CD4-positive, alpha-beta T cell treated with Interleukin-1 beta for 1 hour (primary cell): ENCODE measurements at regions not wholly inside any gene's neighbourhood (a gene's known extent, or its start where the extent isn't known, plus 50 kb on each side); places are given as distances from the start of the nearest gene placed in this dataset.

ENCODE experiments used
- DNase-seq, 2 donors: peaks; one replicate each; pipeline ENCODE4 v3.0.0-alpha.2; 2020 to 2022

- DNase-seq, result no peak
Measured at GRCh38 chr18:72342933-72343332, 201.2 kb downstream of the CBLN2 start.

- DNase-seq, result no peak
Measured at GRCh38 chr18:72339976-72340375, 204.2 kb downstream of the CBLN2 start.

- DNase-seq, result no peak
Measured at GRCh38 chr18:72336786-72337185, 207.4 kb downstream of the CBLN2 start.

DNA sequence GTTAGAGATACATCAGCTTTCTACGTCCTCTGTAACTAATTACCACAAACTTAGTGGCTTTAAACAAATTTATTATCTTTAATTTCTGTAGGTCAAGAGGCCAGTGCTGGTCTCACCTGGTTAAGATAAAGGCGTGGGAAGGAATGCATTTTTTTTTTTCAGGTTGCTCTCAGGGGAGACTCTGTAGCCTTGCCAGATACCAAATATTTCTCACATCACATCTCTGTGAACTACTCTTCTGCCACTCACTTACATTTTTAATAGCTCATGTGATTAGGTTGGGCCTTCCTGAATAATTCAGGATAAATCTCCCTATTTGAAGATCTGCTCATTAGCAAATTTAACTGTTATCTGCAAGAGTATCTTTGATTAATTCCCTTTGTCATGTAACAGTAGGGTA lies 214.6 kb downstream of the CBLN2 start:
- DNase-seq, result no peak

GRCh38 chr18:72325307-72325706 lies 218.8 kb downstream of the CBLN2 start:
- no peak for DNase-seq

- no peak for DNase-seq
Measured at GRCh38 chr18:72324677-72325076, 219.5 kb downstream of the CBLN2 start.

DNA sequence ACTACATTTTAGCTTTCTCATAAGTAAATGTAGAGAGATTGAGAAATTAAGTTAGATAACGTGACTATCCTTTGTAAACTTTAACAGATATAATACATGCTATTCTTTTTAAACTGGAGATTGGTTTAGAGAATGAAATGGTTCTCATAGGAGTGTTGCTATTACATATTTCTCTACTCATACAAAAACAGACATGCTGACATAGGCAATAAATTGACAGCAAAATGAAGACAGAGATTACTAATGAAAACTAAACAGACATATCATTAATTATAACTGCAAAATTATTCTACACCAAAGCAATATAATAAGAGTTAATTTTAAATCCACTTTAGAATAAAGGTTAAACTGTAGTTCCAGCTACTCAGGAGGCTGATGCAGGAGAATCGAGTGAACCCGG lies 227.6 kb downstream of the CBLN2 start:
- DNase-seq, result no peak

DNA sequence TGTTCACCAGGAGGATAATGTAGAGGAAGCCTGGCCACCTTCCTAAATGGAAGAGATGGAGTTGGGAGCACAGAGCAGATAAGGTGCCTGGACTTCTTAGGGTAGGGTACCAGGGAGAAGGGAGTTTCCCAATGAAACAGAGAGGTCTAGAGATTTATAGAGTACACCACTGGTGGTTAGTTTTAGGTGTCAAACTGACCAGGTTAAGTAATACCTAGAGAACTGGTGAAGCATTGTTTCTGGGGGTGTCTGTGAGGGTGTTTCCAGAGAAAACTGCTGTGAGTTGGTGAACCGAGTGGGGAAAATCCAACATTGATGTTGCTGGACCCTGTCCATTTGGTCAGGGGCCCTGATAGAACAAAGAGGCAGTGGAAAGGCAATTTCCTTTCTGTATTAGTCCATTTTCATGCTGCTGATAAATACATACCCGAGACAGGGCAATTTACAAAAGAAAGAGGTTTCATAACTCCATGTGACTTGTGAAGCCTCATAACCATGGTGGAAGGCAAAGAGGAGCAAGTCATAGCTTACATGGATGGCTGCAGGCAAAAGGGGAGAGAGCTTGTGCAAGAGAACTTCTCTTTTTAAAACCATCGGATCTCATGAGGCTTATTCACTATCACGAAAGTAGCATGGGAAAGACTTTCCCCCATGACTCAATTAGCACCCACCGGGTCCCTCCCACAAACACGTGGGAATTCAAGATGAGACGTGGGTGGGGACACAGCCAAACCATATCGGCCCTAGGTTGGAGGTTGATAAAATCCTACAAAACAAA lies 260.8 kb downstream of the CBLN2 start:
- no peak for DNase-seq

DNA sequence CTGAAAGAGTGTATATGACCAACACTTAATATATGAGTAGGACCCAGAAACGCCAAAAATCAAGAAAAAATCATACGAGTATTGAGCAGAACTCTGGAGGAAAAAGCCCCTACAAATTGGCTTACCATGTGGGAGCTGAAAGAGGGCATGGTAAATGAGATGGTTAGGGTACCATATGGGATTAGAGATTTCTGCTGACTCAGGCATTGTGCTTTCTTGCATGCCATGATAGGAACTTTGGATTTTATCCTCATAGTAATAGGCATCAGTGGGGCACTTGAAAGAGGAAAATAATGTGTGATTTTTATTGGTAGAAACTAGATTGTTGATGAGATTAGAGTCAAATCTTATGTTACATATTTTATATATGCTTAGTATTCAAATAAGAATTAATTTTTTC lies 271.1 kb downstream of the CBLN2 start:
- no peak for DNase-seq

DNA sequence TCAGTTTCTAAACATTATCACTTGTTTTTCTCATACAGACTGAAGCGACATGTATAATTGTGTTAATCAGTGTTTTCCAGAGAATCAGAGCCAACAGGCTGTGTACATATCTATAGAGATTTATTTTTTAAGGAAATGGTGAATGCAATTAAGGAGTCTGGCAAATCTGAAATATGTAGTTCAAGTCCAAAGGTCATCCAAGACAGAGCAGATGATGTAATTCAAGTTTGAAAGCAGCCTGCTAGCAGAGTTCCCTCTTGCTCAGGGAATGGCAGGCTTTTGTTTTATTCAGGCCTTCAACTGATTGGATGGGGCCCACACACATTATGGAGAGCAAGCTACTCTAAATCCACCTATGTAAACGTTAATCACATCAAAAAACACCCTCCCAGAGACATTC lies 282.6 kb downstream of the CBLN2 start:
- DNase-seq, result no peak

- no peak for DNase-seq
Measured at GRCh38 chr18:72246076-72246475, 298.1 kb downstream of the CBLN2 start.

GRCh38 chr18:72235422-72235821 lies 308.7 kb downstream of the CBLN2 start:
- no peak for DNase-seq

DNA sequence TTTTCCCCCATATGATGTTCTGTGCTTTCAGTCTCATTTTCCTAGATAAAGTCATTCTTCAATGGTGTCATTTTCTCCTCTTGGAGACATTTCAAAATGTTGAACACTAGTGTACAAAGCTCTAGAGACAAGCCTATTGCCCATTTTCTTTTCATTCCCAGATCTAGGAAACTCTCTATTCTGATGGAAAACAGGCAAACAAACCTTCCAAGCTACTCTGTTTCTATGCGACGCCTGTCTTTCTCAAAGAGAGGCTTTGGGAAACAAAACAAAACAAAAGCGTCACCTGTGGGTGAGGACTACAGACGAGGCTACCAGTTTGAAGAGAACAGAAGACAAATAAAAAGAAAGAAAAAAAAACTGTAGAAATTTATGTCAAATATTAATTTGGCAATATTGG lies 311.0 kb downstream of the CBLN2 start:
- DNase-seq, result no peak

- no peak for DNase-seq
Measured at GRCh38 chr18:72232644-72233043, 311.5 kb downstream of the CBLN2 start.

GRCh38 chr18:72225958-72226357 lies 318.2 kb downstream of the CBLN2 start:
- no peak for DNase-seq

GRCh38 chr18:72223733-72224132 lies 320.4 kb downstream of the CBLN2 start:
- DNase-seq, result no peak

DNA sequence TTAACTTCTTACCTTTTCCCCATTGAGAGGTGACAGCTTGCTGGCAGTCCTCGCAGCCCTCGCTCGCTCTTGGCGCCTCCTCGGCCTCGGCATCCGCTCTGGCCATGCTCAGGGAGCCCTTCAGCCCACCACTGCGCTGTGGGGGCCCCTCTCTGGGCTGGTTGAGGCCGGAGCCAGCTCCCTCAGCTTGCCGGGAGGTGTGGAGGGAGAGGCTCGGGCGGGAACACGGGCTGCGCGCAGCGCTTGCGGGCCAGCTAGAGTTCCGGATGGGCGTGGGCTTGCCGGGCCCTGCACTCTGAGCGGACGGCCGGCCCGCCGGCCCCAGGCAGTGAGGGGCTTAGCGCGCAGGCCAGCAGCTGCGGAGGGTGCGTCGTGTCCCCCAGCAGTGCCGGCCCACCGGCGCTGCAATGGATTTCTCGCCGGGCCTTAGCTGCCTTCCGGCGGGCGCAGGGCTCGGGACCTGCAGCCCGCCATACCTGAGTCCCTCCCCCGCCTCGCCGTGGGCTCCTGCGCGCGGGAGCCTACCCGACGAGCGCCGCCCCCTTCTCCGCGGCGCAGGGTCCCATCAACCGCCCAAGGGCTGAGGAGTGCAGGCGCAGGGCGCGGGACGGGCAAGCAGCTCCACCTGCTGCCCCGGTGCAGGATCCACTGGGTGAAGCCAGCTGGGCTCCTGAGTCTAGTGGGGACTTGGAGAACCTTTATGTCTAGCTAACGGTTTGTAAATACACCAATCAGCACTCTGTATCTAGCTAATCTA lies 335.0 kb downstream of the CBLN2 start:
- DNase-seq, result no peak

DNA sequence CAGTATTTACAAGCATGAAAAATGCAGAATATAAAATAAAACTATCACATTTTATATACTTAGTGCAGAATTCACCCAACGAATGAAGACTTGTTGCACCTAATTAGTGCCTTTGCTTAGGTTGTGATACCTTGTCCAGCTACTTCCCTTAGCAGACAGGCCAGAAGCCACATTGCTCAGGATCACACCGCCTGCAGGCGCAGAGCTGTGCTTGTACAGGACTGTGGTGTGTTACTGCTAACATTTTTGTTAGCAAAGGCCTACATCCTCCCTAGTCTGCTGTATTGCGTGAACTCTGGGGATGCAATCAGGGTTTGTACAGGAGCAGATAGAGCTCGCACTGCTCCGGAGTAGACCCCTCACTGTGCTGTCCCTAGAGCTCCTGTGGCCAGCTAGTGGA lies 336.9 kb downstream of the CBLN2 start:
- no peak for DNase-seq

DNA sequence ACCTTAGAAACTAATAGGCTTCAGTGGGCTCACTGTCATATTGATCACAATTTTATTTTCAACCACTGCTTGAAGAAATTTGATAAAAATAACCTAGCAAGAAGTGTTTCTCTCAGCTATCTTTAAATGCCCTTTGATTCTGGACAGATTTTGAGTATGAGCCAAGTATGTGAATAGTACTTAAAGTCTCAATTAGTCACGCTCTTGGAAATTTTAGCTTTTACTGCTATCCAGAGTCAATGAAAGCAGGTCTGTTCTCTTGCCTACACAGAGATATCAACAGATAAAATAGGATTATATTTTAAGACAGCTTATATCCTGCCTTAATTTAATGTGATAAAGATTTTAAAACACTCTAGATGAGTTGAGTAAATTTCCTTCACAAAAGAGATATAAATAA lies 337.3 kb downstream of the CBLN2 start:
- DNase-seq, result no peak

DNA sequence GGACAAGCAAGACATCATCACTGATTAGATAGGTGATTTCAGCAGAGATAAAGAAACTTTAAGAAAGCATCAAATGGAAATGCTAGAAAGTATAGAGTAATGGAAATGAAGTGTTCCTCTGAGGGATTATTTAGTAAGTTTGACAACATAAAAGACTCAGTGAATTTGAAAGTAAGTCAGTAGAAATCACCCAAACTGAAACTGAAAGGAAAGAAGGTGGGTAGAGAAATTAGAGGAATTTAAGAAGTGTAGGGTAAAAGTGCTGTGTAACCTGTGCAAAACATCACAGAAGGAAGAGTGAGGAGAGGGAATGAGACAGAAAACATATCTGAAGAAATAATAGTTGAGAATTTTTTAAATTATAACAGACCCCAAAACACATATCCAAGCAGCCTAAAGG lies 343.1 kb downstream of the CBLN2 start:
- no peak for DNase-seq

DNA sequence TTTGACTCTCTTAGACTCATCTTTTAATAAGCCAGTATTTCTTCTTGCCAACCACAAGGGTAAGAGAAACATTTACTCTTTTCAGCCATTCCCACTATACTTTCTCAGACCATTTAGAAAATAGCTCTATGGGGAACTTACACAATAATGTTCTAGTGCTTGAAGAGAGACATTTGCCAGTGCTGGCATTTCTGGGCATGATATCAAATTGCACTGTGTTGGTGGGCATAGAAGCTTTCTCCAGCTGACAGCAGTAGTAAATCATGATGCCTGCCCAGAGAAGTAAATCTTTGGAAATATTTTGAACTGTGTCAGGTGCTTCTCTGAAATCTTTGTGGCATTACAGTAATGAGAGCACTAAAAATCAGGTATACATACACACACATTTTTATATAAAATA lies 346.6 kb downstream of the CBLN2 start:
- DNase-seq, result no peak

- no peak for DNase-seq
Measured at GRCh38 chr18:72194072-72194471, 350.1 kb downstream of the CBLN2 start.

DNA sequence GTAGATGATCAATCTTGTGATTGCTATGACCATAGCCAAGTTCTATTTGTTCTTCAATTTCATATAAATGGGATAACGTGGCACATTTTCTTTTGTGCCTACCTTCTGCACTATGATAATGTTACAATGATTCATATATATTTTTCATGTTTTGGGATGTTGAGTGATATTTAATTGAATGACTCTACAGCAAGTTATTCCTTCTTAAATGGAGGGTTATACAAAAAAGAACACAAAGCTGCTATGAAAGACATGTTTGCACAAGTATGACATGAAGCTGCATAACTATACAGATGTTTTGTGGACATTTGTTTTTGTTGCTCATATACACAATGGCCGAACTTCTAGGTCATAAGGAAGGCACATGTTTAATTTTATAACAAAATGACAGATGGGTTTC lies 356.2 kb downstream of the CBLN2 start:
- no peak for DNase-seq

- no peak for DNase-seq
Measured at GRCh38 chr18:72181241-72181764, 362.8 kb downstream of the CBLN2 start.
